Mesenchymal stem cell (in vitro differentiated cells and primary cell): ENCODE measurements at regions not wholly inside any gene's neighbourhood (a gene's known extent, or its start where the extent isn't known, plus 50 kb on each side); places are given as distances from the start of the nearest gene placed in this dataset.

Source experiments
- DNase-seq: peaks from one replicate; pipeline ENCODE4 v3.0.0-alpha.2; 2013
- H2AFZ ChIP-seq: one replicate; pipeline ENCODE4 v1.6.1; 2013; ENCODE audit warnings: low read depth, mild to moderate bottlenecking, control low read depth, inconsistent platforms, low read length, moderate library complexity
- H2AK5ac ChIP-seq: 2 replicates; pipeline ENCODE4 v1.6.1; 2013; ENCODE audit warnings: low read length, moderate library complexity, mild to moderate bottlenecking, inconsistent platforms; ENCODE audit not compliant: severe bottlenecking
- H2BK120ac ChIP-seq: one replicate; pipeline ENCODE4 v1.6.1; 2013; ENCODE audit warnings: low read depth, mild to moderate bottlenecking, inconsistent platforms, low read length, moderate library complexity
- H2BK12ac ChIP-seq, 2 experiments: one replicate each; pipeline ENCODE4 v1.6.1; 2013; ENCODE audit warnings: inconsistent platforms in 2 of 2, low read length in 2 of 2, mild to moderate bottlenecking in 2 of 2, moderate library complexity in 2 of 2, control low read depth in 1 of 2
- H2BK15ac ChIP-seq: one replicate; pipeline ENCODE4 v1.6.1; 2013; ENCODE audit warnings: mild to moderate bottlenecking, low read depth, inconsistent platforms; ENCODE audit not compliant: poor library complexity, severe bottlenecking
- H2BK5ac ChIP-seq: 2 replicates; pipeline ENCODE4 v1.6.1; 2013; ENCODE audit warnings: low read depth, mild to moderate bottlenecking, low read length, control low read depth, inconsistent platforms; ENCODE audit not compliant: poor library complexity, severe bottlenecking
- H3K14ac ChIP-seq, 2 experiments: one replicate each; pipeline ENCODE4 v1.6.1; 2013; ENCODE audit warnings: inconsistent platforms in 2 of 2, low read length in 2 of 2, control low read depth in 1 of 2, mild to moderate bottlenecking in 1 of 2, moderate library complexity in 1 of 2
- H3K18ac ChIP-seq, 2 experiments: one replicate each; pipeline ENCODE4 v1.6.1; 2013; ENCODE audit warnings: inconsistent platforms in 2 of 2, low read length in 2 of 2, control low read depth in 1 of 2, low read depth in 1 of 2, mild to moderate bottlenecking in 1 of 2
- H3K23ac ChIP-seq, 2 experiments: one replicate each; pipeline ENCODE4 v1.6.1; 2013; ENCODE audit warnings: inconsistent platforms in 2 of 2, low read length in 2 of 2, mild to moderate bottlenecking in 2 of 2, moderate library complexity in 2 of 2, control low read depth in 1 of 2
- H3K27ac ChIP-seq: 2 replicates; pipeline ENCODE4 v1.5.1; 2013; ENCODE audit warnings: mild to moderate bottlenecking, moderate library complexity, low read length, control low read depth, inconsistent platforms; ENCODE audit not compliant: poor library complexity, severe bottlenecking
- H3K27me3 ChIP-seq, 2 experiments: 2 replicates each; pipeline versions ENCODE4 v1.6.1 to v1.7.0; 2013; ENCODE audit warnings: low read length in 2 of 2, mild to moderate bottlenecking in 2 of 2, moderate library complexity in 2 of 2, control low read depth in 1 of 2, inconsistent platforms in 1 of 2; ENCODE audit not compliant: control insufficient read depth in 1 of 2, insufficient read depth in 1 of 2
- H3K36me3 ChIP-seq, 2 experiments: 2 replicates each; pipeline versions ENCODE4 v1.6.1 to v1.7.0; 2013; ENCODE audit warnings: low read length in 2 of 2, control low read depth in 1 of 2, inconsistent platforms in 1 of 2, low read depth in 1 of 2, mild to moderate bottlenecking in 1 of 2; ENCODE audit not compliant: insufficient read depth in 2 of 2, control insufficient read depth in 1 of 2
- H3K4ac ChIP-seq, 2 experiments: one replicate each; pipeline ENCODE4 v1.6.1; 2013; ENCODE audit warnings: inconsistent platforms in 2 of 2, low read length in 2 of 2, mild to moderate bottlenecking in 2 of 2, moderate library complexity in 2 of 2, control low read depth in 1 of 2, low read depth in 1 of 2
- H3K4me1 ChIP-seq: 2 replicates; pipeline ENCODE4 v1.6.1; 2013; ENCODE audit warnings: low read depth, low read length, control low read depth; ENCODE audit not compliant: control insufficient read depth, insufficient read depth
- H3K4me2 ChIP-seq: 2 replicates; pipeline ENCODE4 v1.6.1; 2013; ENCODE audit warnings: low read length, mild to moderate bottlenecking, inconsistent platforms; ENCODE audit not compliant: poor library complexity, severe bottlenecking
- H3K4me3 ChIP-seq, 2 experiments: 2 replicates each; pipeline versions ENCODE4 v1.5.1 to v1.7.0; 2013; ENCODE audit warnings: low read length in 2 of 2, mild to moderate bottlenecking in 2 of 2, control low read depth in 1 of 2, low read depth in 1 of 2; ENCODE audit not compliant: insufficient read depth in 1 of 2
- H3K79me1 ChIP-seq: replicated peaks from 2 replicates; pipeline ENCODE4 v1.6.1; 2013; ENCODE audit warnings: mild to moderate bottlenecking, control low read depth, low read length, inconsistent platforms; ENCODE audit not compliant: poor library complexity, severe bottlenecking
- H3K9ac ChIP-seq: 2 replicates; pipeline ENCODE4 v1.7.0; 2013; ENCODE audit warnings: mild to moderate bottlenecking, low read length, moderate library complexity
- H3K9me3 ChIP-seq: 2 replicates; pipeline ENCODE4 v1.7.0; 2013; ENCODE audit warnings: mild to moderate bottlenecking, low read length; ENCODE audit not compliant: control insufficient read depth
- H4K8ac ChIP-seq: one replicate; pipeline ENCODE4 v1.6.1; 2013; ENCODE audit warnings: inconsistent platforms, mild to moderate bottlenecking, low read length, moderate library complexity
- H4K91ac ChIP-seq: one replicate; pipeline ENCODE4 v1.6.1; 2013; ENCODE audit warnings: mild to moderate bottlenecking, low read length, inconsistent platforms
- WGBS: methylation state at CpG from one replicate; pipeline ENCODE4 v1.1.7; 2013; ENCODE audit warnings: mixed read lengths; 5-methylcytosine and 5-hydroxymethylcytosine counted together

- no peak overlapping the region for H2AFZ ChIP-seq
- no peak overlapping the region for H4K91ac ChIP-seq
- H2BK5ac ChIP-seq: no peak overlapping the region
- no peaks in the 10 kb centered on the region for H3K79me1 ChIP-seq
- H2AK5ac ChIP-seq: no peak overlapping the region
- no peak overlapping the region for H2BK15ac ChIP-seq
- DNase-seq: no peak
- H3K36me3 ChIP-seq: no peaks in the 10 kb centered on the region
- H3K27ac ChIP-seq: no peak overlapping the region
- no peak overlapping the region for H2BK12ac ChIP-seq
- no peak overlapping the region for H2BK120ac ChIP-seq
- no peaks in the 10 kb centered on the region for H3K9me3 ChIP-seq
- H3K9ac ChIP-seq: no peak overlapping the region
- no peaks in the 10 kb centered on the region for H3K27me3 ChIP-seq
- no peak overlapping the region for H4K8ac ChIP-seq
- 76% methylated on average over 3 of the region's 3 CpGs for WGBS
- H3K4ac ChIP-seq: no peak overlapping the region
- no peak overlapping the region for H3K4me2 ChIP-seq
- H3K14ac ChIP-seq: no peak overlapping the region
- H3K4me1 ChIP-seq: no peaks in the 10 kb centered on the region
- no peak overlapping the region for H3K23ac ChIP-seq
- H3K18ac ChIP-seq: no peak overlapping the region
- H3K4me3 ChIP-seq: no peak overlapping the region
Observed at GRCh38 chr16:10317425-10318001, 68.3 kb upstream of the ATF7IP2 start.

DNA sequence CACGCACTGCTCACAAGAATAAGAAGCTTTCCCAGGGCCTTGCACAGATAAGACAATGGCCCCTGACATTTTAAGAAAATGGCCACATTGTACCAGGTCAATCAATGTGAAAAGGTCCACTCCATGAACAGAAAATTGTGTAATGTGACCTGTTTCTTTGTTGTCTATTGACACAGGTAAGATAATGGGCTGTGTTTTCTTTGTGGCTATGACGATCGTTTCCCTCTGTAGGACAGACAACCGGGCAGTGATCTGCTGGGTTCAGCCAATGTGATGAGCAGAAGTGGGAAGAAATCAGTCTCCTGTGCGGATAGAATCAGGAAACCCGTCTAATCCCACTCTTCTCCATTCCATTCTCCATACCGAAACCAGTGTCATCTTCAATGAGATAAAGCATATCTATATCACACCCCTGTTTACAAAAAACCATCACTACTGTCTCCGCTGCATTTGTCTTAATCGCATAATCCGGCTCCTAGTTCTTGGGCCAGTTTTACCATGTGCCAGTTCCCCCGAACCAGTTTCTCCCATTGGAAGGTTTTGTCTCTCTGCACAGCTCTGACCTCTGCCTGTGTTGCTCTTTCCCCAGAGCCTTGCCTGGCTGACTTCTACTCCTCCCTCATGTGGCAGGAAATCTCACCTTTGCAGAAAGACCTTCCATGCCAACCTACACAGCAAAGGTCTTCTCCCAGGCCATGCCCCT is 66.9 kb upstream of the ATF7IP2 start:
- H3K4ac ChIP-seq: no peak overlapping the region
- no peaks in the 10 kb centered on the region for H3K27me3 ChIP-seq
- H4K8ac ChIP-seq: no peak overlapping the region
- H3K4me2 ChIP-seq: no peak overlapping the region
- H2BK5ac ChIP-seq: no peak overlapping the region
- H2BK15ac ChIP-seq: no peak overlapping the region
- H3K36me3 ChIP-seq: no peaks in the 10 kb centered on the region
- no peak overlapping the region for H3K9ac ChIP-seq
- no peak overlapping the region for H3K23ac ChIP-seq
- no peak overlapping the region for H2BK120ac ChIP-seq
- H3K18ac ChIP-seq: no peak overlapping the region
- no peak overlapping the region for H2AFZ ChIP-seq
- no peak overlapping the region for H3K14ac ChIP-seq
- no peaks in the 10 kb centered on the region for H3K9me3 ChIP-seq
- H2AK5ac ChIP-seq: no peak overlapping the region
- H4K91ac ChIP-seq: no peak overlapping the region
- H2BK12ac ChIP-seq: no peak overlapping the region
- H3K79me1 ChIP-seq: no peaks in the 10 kb centered on the region
- no peak overlapping the region for H3K27ac ChIP-seq
- H3K4me3 ChIP-seq: no peak overlapping the region
- H3K4me1 ChIP-seq: no peaks in the 10 kb centered on the region
- WGBS: 78% methylated on average over 11 of the region's 11 CpGs
- DNase-seq: no peak

GRCh38 chr16:10321407-10322387 is 64.2 kb upstream of the ATF7IP2 start:
- H4K91ac ChIP-seq: no peak overlapping the region
- no peak overlapping the region for H2BK5ac ChIP-seq
- H3K36me3 ChIP-seq: no peaks in the 10 kb centered on the region
- H3K18ac ChIP-seq: no peak overlapping the region
- no peak overlapping the region for H3K23ac ChIP-seq
- H3K4me3 ChIP-seq: no peak overlapping the region
- no peak overlapping the region for H3K27ac ChIP-seq
- no peak overlapping the region for H2AK5ac ChIP-seq
- H3K14ac ChIP-seq: no peak overlapping the region
- no peak overlapping the region for H2AFZ ChIP-seq
- H2BK12ac ChIP-seq: no peak overlapping the region
- no peaks in the 10 kb centered on the region for H3K9me3 ChIP-seq
- no peak overlapping the region for H3K9ac ChIP-seq
- no peaks in the 10 kb centered on the region for H3K79me1 ChIP-seq
- no peaks in the 10 kb centered on the region for H3K27me3 ChIP-seq
- no peak overlapping the region for H3K4ac ChIP-seq
- 75% methylated on average over 6 of the region's 6 CpGs for WGBS
- no peak overlapping the region for H3K4me2 ChIP-seq
- no peak overlapping the region for H4K8ac ChIP-seq
- no peak for DNase-seq
- no peak overlapping the region for H2BK15ac ChIP-seq
- no peak overlapping the region for H2BK120ac ChIP-seq
- no peaks in the 10 kb centered on the region for H3K4me1 ChIP-seq
